NCI-H774 (cell line): ENCODE measurements at regions not wholly inside any gene's neighbourhood (a gene's known extent, or its start where the extent isn't known, plus 50 kb on each side); places are given as distances from the start of the nearest gene placed in this dataset.

ENCODE experiments used
- DNase-seq: peaks from one replicate; lab custom pipeline; 2025; lab: John Stamatoyannopoulos, UW

- no peak for DNase-seq
Measured at GRCh38 chr17:73754886-73755400, 110.7 kb upstream of the SDK2 start.

GRCh38 chr17:73757420-73757819 is 113.2 kb upstream of the SDK2 start:
- DNase-seq = peak; percentile 95

- no peak for DNase-seq
Measured at GRCh38 chr17:73758245-73758644, 114.0 kb upstream of the SDK2 start.

GRCh38 chr17:73759324-73759723 is 115.1 kb upstream of the SDK2 start:
- no peak for DNase-seq

- DNase-seq = peak; percentile 66
Measured at GRCh38 chr17:73759734-73760438, 115.6 kb upstream of the SDK2 start.

GRCh38 chr17:73760439-73760758 is 116.2 kb upstream of the SDK2 start:
- peak; percentile 47 for DNase-seq

GRCh38 chr17:73765824-73766563 is 121.7 kb upstream of the SDK2 start:
- no peak for DNase-seq

GRCh38 chr17:73767696-73768095 is 123.5 kb upstream of the SDK2 start:
- DNase-seq = no peak

GRCh38 chr17:73768691-73769090 is 124.4 kb upstream of the SDK2 start:
- no peak for DNase-seq

- DNase-seq = no peak
Measured at GRCh38 chr17:73769479-73769878, 125.2 kb upstream of the SDK2 start.

- peak; percentile 89 for DNase-seq
Measured at GRCh38 chr17:73770115-73770848, 126.0 kb upstream of the SDK2 start.

GRCh38 chr17:73770849-73771229 is 126.6 kb upstream of the SDK2 start:
- no peak for DNase-seq

GRCh38 chr17:73772107-73772705 is 128.0 kb upstream of the SDK2 start:
- DNase-seq = no peak

- DNase-seq = no peak
Measured at GRCh38 chr17:73773702-73774101, 129.5 kb upstream of the SDK2 start.

- no peak for DNase-seq
Measured at GRCh38 chr17:73774852-73775251, 130.6 kb upstream of the SDK2 start.

- DNase-seq = no peak
Measured at GRCh38 chr17:73776351-73777130, 132.3 kb upstream of the SDK2 start.

- DNase-seq = no peak
Measured at GRCh38 chr17:73777131-73777449, 132.8 kb upstream of the SDK2 start.

GRCh38 chr17:73782231-73782630 is 138.0 kb upstream of the SDK2 start:
- no peak for DNase-seq

- peak; percentile 51 for DNase-seq
Measured at GRCh38 chr17:73782641-73783381, 138.6 kb upstream of the SDK2 start.

GRCh38 chr17:73783382-73783766 is 139.1 kb upstream of the SDK2 start:
- DNase-seq = no peak

- DNase-seq = peak; percentile 32
Measured at GRCh38 chr17:73783945-73784603, 139.8 kb upstream of the SDK2 start.
